ENCODE measurements at regions not wholly inside any gene's neighbourhood (a gene's known extent, or its start where the extent isn't known, plus 50 kb on each side); places are given as distances from the start of the nearest gene placed in this dataset.

- no peaks in the 10 kb centered on the region for H3K9me3 ChIP-seq
- no peak overlapping the region for H3K27ac ChIP-seq
- intact Hi-C loops (cut with DNase I; ENCODE audit: low total_unique reads), result no loop called here
- H3K36me3 ChIP-seq, result no peaks in the 10 kb centered on the region
- no peaks in the 10 kb centered on the region for H3K27me3 ChIP-seq
- no peak overlapping the region for H3K4me3 ChIP-seq
- DNase-seq, result no peak
- TF ChIP-seq CTCF (IDR thresholded peaks at IDR 0.05), result no peak
- H3K4me1 ChIP-seq, result no peaks in the 10 kb centered on the region
Measured at GRCh38 chr11:25924586-25924985, 407.3 kb upstream of the ANO3 start.

- Histone ChIP-seq H3K36me3 (no peaks in the 10 kb centered on the region), H3K4me1 (no peaks in the 10 kb centered on the region), H3K27ac (no peak overlapping the region), H3K4me3 (no peak overlapping the region), H3K9me3 (no peaks in the 10 kb centered on the region), H3K27me3 (no peaks in the 10 kb centered on the region)
- intact Hi-C loops (cut with DNase I; ENCODE audit: low total_unique reads), result no loop called here
- no peak for TF ChIP-seq CTCF (IDR thresholded peaks at IDR 0.05)
- DNase-seq, result no peak
Measured at GRCh38 chr11:25925359-25925758, 406.6 kb upstream of the ANO3 start.

GRCh38 chr11:25927411-25927953 lies 404.4 kb upstream of the ANO3 start:
- Histone ChIP-seq H3K27ac (no peak overlapping the region), H3K36me3 (no peaks in the 10 kb centered on the region), H3K4me3 (no peak overlapping the region), H3K27me3 (no peaks in the 10 kb centered on the region), H3K9me3 (no peaks in the 10 kb centered on the region), H3K4me1 (no peaks in the 10 kb centered on the region)
- intact Hi-C loops (cut with DNase I; ENCODE audit: low total_unique reads), result no loop called here
- no peak for TF ChIP-seq CTCF (IDR thresholded peaks at IDR 0.05)
- no peak for DNase-seq

GRCh38 chr11:25928076-25928475 lies 403.9 kb upstream of the ANO3 start:
- H3K4me1 ChIP-seq, result no peaks in the 10 kb centered on the region
- no peak overlapping the region for H3K4me3 ChIP-seq
- H3K27ac ChIP-seq, result no peak overlapping the region
- H3K27me3 ChIP-seq, result no peaks in the 10 kb centered on the region
- TF ChIP-seq CTCF (IDR thresholded peaks at IDR 0.05), result no peak
- H3K36me3 ChIP-seq, result no peaks in the 10 kb centered on the region
- no peaks in the 10 kb centered on the region for H3K9me3 ChIP-seq
- intact Hi-C loops (cut with DNase I; ENCODE audit: low total_unique reads), result no loop called here
- DNase-seq, result no peak

- Histone ChIP-seq H3K4me3 (no peak overlapping the region), H3K27me3 (peaks cover 0 to 4% of the 10 kb centered on the region in 2 donors), H3K4me1 (no peaks in the 10 kb centered on the region), H3K36me3 (no peaks in the 10 kb centered on the region), H3K27ac (no peak overlapping the region), H3K9me3 (no peaks in the 10 kb centered on the region)
- no peak for DNase-seq
- intact Hi-C loops (cut with DNase I; ENCODE audit: low total_unique reads), result no loop called here
- TF ChIP-seq CTCF (IDR thresholded peaks at IDR 0.05), result no peak
Measured at GRCh38 chr11:25938952-25939351, 393.0 kb upstream of the ANO3 start.

GRCh38 chr11:25939691-25940090 lies 392.2 kb upstream of the ANO3 start:
- TF ChIP-seq CTCF (IDR thresholded peaks at IDR 0.05), result no peak
- DNase-seq, result no peak
- no peaks in the 10 kb centered on the region for H3K36me3 ChIP-seq
- no peaks in the 10 kb centered on the region for H3K4me1 ChIP-seq
- no peaks in the 10 kb centered on the region for H3K9me3 ChIP-seq
- H3K27me3 ChIP-seq, result peaks cover 0 to 8% of the 10 kb centered on the region in 2 donors
- no peak overlapping the region for H3K4me3 ChIP-seq
- intact Hi-C loops (cut with DNase I; ENCODE audit: low total_unique reads), result no loop called here
- H3K27ac ChIP-seq, result no peak overlapping the region
